22Rv1 (cell line): ENCODE measurements at regions not wholly inside any gene's neighbourhood (a gene's known extent, or its start where the extent isn't known, plus 50 kb on each side); places are given as distances from the start of the nearest gene placed in this dataset.

Source experiments
- CTCF ChIP-seq: fragments of 450-650 bp; IDR thresholded peaks from 2 replicates; pipeline ENCODE4 v1.5.1; 2017; ENCODE audit warnings: mild to moderate bottlenecking
- ZFX ChIP-seq: fragments of 450-650 bp; IDR thresholded peaks from 2 replicates; pipeline ENCODE4 v1.6.1; 2017; ENCODE audit warnings: antibody characterized with exemption, borderline replicate concordance

DNA sequence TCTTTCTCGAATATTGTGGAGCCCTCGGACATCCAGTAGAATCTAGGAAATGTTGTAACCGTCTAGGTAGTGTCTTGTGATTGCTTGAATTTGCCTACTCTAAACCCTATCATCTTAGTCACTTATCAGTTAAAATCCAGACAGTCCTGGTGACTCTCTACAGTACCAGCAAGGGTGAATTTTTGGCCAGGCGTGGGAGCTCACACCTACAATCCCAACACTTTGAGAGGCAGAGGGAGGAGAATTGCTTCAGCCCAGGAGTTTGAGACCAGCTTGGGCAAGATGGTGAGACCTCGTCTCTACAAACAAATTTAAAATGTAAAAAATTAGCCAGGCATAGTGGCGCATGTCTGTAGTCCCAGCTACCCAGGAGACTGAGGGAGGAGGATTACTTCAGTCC lies 230.9 kb downstream of the CHRM3 start:
- TF ChIP-seq CTCF (no peak), ZFX (no peak)
